GM19035 (cell line): ENCODE measurements at regions not wholly inside any gene's neighbourhood (a gene's known extent, or its start where the extent isn't known, plus 50 kb on each side); places are given as distances from the start of the nearest gene placed in this dataset.

Experiments used
- ATAC-seq: cut with Tn5 transposase; IDR thresholded peaks from one replicate; pipeline ENCODE4 v1.9.1; 2021; ENCODE audit not compliant: unreplicated experiment

DNA sequence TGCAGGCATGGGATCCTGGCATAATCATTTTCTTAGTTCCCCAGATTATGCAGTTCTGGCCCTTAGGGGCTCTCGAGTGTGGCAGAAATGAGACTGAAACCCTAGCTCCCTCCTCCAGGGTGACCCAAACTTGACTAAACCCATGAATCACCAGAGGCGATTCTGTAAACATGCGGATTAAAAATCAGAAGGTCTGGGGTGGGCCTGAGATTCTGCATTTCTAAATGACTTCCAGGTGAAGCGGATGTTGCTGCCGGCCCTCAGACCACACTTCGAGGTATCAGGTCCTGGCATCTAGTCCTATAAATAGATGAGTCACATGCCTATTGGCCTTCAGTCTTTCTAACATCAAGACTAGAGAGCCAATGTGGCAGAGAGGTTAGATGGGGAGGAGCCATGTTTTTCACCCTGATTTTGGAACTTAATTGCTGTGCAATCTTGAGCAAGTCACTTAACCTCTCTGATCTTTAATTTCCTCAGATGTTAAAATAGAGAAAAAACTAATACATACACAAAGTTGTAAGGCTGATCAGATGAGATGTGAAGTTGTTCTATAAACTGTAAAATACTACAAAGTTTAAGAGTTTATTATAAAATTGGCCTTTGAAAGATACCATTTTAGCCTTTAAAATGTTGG is 431.2 kb downstream of the FOXO1 start:
- ATAC-seq = no peak

DNA sequence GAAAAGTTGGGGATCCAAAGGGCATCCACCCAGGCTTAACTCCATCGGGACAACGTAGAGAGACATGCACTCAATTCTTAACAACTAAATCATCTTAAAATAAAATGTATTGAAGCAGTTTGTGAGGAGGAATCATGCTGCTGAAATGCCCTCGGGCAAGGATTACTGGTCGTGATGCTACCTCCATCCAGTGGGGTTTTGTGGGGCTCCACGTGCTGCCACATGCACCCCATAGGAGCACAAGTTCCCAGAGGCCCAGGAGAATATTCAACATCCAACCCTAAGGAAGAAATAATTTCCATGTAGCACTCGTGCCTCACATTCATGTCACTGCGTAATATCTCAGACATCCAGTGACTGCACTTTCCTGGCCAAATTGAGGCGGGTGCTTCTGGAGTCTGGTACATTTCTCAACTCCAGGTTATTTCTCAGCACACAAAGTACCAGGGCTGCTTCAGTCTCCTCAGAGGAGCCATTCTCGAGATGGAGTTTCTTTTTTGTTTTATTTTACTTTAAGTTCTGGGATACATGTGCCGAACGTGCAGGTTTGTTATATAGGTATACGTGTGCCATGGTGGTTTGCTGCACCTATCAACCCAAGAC is 429.8 kb downstream of the FOXO1 start:
- no peak for ATAC-seq

DNA sequence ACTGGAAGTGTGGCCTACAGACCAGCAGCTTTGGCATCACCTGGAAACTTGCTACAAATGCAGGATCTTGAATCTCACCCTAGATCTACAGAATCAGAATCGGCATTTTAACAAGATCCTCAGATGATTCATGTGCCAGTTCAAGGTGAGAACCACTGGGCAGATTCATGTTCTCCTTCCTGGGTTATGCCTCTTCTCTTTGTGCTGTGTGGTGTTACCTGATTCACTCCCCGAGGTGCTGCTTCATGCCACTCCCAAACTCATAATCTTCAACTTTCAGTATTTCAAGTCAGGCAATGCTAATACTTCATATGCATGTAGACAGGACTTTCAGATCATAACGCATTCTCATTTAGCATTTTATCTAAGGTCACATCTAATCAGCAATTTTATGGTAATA is 427.7 kb downstream of the FOXO1 start:
- ATAC-seq = no peak

DNA sequence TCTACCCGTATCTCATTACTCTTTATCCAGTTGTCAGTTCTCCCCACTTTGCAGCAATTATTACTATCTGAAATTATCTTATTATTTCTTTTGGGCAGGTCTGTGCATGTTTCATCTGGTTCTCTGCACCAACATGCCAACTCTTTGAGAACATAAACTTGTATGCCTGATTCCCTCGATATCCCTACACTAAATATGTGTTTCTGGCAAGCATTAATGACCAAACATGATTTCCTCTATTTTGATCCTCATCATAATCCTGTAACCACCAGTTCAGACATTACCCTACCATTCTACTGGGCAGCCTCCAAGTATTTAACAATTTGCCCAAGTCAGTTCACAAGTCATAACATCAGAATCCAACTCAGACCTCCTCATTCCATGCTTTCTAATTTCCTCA is 426.1 kb downstream of the FOXO1 start:
- ATAC-seq = no peak

DNA sequence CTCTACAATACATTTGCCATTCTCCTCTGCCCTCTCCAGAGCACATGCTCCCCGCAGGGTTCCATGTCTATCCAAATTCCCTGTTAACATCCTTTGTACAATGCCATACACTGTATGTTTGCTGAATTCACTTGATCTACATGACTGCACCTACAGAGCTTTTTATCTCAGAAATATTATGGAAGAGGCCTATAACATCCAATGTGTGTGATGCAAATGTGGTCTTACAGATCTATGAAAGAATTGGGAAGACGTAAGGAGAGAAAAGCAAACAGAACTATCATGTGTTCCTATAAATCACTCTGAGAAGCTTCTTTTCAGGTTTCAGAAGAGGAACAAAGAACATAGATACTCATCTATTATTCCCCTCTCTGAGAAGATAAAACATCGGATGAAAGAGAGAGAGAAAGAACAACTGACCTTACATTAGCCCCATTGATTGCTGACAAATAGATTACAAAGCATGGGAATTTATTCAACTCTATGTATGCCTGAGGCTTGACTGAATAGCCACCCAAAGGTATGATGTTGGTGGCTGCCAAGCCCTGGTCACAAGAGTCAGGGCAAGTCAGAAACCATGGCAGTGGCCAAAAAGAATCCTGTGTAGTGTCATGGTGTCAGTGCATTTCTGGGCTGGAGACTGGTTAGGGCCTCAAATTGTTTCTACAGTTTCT is 425.2 kb downstream of the FOXO1 start:
- no peak for ATAC-seq

DNA sequence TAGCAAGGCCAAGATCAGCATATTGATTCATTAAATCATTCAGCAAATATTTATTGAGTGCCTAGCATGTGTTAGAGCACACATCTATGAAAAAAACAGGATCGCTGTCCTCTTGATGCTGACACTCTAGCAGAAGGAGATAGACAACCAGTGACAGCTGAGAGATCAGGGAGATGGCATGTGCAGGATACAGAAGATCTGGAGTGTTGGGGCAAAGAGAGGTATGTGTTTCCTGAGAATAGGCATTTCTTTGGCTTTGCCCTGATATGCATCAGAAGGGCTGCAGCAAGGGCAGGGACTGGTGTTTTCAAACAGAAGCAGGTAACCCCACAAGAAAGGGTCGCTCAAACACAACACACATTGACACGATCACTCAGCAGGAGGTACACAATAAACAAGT is 423.4 kb downstream of the FOXO1 start:
- no peak for ATAC-seq

DNA sequence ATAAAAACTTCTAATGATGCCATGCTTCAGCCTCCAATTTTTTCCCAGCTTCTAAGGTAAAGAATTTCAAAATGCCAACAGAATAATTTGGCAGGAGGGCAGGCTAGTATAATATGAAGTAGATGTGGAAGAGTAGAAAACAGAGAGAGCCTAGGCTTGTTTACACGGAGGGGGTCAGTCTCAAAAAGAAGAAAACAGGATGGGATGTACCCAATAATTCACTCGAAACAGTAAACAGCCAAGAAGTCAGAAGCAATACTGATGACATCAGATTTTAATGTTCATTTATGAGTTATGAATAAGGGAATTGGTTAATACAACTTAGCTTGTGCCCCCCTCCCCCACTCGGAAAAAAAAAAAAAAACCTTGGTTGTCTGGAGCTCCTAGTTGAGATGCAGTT is 422.5 kb downstream of the FOXO1 start:
- ATAC-seq = no peak

DNA sequence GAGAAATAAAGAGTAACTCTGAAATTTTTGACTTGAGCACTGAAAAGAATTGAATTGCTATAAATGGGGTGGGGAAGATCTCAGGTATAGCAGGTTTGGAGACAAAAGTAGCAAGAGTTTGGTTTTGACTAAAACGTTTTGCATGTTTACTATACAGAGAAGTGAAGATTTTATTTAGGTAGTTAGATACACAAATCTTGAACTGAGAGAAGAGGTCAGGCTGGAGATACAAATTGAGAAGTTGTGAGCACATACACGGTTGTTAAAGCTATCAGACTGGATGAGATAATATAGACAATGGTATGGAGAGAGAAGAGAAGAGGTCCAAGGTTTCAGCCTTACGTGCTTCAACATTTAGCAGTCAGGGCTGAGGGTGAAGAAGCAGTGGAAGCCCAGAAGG is 420.9 kb downstream of the FOXO1 start:
- ATAC-seq = no peak

DNA sequence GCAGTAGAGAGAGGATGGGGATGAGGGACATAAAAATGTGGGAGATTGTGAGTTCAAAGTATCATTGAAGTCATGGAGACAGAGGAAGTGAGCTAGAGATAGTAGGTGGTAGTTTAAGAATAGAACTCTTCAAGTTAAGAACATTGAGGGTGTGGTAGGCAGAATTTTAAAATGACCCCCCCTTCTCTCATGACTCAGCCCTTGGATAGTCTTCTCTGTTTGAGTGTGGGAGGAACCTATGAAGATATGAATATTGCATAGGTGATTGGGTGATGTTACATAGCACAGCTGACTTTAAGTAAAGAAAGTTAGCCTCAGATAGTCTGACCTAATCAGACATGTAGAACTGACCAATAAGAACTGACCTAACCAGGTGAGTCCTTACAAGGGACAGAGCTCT is 418.6 kb downstream of the FOXO1 start:
- ATAC-seq = no peak

DNA sequence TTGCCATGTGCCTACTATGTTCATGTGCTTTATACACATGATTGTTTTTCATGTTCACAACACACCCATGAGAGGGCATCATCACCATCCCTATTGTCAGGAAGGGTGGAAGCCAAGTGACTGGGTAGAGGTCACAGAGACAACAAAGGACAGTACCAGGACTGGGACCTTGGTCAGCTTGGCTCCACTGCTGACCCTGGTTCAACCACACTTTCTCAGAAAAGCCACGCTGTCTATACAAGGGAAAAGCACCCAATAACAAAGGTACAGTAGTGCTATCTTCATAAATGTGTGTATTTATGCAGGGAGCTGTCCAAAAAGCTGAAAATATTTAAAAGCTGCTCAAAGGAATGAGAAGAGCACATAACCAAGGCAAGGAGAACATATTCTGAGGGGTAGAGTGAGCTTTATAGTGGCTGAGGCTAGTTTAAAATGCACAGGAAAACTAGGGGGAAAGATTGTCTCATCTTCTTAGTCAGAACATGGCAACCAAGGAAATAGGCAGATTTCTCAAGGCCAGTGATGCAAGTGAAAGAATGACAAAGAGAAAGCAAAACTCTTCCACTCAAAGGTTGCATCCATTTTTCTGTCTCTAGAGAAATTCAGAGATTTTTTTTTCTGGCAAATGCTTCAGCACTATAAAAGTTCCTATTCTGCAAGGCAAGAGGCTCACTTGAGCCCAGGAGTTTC is 415.0 kb downstream of the FOXO1 start:
- no peak for ATAC-seq

DNA sequence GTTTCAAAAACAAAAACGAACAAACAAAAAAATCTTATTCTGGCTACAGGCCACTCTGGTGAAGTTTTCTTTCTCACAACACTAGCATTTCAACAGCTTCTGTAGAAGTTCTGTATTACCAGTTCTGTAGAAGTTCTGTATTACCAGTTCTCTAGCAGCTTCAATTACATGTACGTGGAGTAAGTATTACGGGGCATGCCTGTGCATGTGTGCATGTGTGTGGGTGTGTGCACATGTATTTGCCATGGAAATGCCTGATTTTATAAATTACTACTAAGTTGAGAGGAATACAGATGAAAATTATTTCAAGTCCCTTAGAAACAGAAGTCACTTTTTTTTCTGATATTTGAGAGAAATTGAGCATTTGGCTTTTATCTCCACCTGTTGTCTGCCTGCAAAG is 414.2 kb downstream of the FOXO1 start:
- ATAC-seq = no peak

DNA sequence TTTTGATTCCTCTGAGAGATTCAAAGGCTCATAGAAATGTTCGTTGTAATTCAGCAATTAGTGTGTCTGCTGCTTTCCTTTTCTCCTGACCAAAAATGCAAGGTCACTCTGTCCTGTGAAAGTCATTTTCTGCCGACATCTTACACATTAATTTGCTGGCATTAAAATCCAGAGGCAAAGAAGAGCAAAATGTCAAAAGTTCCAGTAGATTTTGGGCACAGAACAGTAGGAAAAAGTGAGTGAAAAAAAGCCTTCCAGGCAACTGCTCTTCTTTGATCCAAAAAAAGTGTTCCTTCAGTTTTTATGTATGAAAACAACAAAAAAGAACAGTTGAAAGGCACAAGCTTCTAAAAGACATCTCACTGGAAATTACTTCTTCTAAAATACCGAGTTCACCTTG is 413.8 kb downstream of the FOXO1 start:
- ATAC-seq = no peak

DNA sequence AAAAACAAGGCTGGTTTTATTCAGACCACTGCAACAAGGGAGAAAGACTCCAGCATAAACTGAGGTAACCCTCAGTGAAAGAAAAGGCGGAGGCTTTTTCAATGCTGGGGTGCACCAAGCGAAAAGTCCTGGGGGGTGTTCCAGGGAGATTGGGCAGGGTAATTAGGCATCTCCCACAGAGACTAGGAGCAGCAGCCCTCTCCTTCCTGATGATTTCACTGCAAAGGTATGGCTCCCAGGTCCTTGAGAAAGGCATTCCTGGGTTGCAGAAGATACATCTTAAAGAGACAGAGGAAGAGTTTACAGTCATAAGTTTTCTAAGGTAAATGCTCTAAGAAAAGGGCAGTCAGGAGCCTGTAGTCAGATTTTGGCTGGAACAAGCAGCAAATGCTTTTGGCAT is 412.0 kb downstream of the FOXO1 start:
- ATAC-seq = no peak

DNA sequence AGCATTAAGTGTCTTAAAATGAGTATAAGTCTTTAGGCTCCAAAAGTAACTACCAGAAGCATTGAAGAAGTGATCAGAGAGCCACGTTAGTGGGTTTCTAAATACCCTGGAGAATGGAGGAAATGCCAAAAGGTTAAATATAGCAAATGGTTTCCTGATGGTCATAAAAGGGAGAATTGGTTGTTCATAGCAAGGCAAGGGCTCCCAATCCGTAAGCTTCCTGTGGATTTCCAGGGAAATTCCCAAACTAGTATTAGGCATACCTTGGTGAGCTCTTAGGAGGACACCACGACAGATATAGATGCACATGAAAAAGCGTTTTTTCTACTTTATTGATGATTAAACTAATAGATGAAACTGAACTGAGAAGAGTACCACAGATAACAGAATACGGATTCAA is 410.9 kb downstream of the FOXO1 start:
- no peak for ATAC-seq

DNA sequence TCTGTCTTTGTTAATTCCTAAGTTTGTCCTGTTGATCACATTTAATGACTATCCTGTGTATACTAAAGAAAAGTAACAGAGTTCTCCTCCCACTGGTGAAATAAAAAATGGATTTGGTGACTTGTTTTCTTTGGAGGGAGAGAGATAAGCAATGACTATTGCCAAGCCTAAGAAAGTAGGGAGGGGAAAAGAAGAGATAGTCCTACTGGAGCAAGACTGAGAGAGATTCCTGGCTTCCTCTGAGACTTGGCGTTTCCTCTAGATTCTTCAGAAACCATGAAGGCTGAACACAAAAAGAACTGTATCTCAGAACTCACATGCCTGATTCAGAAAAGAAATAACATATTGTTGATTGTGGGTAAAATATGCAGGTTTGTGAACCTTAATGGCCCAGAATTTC is 406.5 kb downstream of the FOXO1 start:
- no peak for ATAC-seq

DNA sequence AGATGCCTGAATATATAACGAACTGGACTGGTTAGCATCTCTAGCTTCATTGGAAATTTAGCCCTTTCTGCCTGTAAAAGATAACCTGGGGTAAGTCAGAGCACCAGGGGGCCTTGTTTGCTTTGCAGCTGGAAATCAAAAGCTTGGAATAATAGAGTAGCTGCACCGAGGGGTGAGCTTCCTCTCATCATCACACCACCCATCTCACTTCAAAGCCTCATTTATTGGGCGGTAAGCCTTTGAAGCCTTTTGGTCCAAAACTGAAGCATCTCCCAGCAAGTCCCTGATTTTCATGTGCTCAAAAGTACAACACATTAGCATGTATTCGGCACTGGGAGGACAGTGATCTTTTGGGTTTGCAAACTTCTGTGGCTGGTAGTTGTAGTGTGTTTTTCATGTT is 405.1 kb downstream of the FOXO1 start:
- no peak for ATAC-seq

DNA sequence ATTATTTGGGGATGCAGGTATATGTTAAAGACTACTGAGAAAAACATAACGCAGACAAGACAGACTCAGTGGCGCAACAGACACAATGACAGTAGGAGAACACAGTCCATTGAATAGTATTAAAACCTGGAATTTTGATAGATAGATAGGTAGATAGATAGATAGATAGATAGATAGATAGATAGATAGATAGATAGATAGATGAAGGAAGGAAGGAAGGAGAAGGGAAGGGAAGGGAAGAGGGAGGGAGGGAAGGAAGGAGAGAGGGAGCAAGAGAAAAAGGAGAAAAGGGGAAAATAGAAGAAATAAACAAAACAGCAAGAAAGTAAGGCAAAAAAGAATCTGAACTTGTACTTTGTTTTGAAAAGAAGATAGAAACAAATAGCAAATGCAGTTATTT is 404.5 kb downstream of the FOXO1 start:
- no peak for ATAC-seq

DNA sequence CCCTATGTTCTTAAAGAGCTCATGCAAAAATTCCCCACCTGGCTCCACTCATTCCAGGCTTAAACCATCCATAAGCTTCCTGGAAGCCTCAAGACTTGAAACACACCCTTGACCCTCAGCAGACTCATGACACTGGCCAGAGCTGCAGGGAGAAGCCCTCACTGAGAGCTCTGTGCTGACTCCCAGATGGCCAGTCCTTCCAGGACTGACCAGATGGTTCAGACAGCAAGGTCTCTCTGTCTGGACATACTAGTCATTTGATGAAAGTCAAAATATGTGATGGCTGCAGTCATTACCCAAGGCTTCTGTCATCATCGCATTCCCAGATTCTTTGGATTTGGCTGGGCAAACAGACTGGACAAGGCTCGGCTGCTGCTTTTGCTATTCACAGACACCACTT is 397.4 kb downstream of the FOXO1 start:
- ATAC-seq = no peak

DNA sequence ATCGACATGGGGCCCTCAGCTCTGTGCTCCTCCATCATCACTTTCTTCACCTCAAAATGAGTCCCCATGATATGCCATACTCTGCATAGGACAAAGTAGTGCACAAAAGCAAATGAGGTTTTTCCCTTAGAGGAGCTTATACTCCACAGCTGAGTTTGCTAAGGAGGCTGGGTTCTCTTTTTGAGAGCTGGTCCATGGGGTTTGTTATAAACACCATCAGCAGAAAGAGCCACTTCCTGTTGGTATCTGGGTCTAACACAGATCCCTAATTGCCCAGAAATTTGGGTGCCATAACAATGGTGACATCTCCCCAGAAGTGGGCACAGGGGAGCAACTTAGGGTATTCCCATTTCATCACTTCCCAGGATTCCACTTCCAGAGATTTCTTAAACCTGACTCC is 395.7 kb downstream of the FOXO1 start:
- no peak for ATAC-seq

DNA sequence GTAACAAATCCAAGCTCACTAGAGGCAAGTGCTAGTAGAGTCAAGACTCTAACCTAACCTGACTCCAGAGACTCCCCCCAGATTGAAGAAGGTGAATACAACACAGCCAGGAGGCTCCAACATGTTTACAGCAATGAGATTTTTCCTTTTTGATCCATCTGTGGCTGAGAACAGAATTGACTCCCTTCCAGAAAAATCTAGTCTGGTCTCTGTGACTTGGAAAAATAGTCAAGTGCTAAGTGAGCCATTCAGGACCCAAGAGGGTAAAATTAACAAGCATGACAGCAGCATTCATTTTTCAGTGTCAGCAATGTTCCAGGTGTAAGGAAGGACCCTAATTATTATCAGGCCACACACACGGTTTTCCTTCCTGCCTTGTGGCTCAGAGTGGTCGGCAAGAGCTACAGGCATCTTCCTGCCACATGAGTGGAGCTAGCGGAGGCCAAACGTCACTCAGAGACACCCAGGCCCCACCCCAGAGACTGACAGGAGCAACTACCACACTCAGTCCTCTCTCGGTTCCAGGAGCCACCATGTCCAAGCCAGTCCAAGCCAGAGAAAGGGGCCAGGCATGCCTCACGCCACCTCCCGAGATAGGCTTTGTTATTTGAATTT is 395.1 kb downstream of the FOXO1 start:
- ATAC-seq = no peak

DNA sequence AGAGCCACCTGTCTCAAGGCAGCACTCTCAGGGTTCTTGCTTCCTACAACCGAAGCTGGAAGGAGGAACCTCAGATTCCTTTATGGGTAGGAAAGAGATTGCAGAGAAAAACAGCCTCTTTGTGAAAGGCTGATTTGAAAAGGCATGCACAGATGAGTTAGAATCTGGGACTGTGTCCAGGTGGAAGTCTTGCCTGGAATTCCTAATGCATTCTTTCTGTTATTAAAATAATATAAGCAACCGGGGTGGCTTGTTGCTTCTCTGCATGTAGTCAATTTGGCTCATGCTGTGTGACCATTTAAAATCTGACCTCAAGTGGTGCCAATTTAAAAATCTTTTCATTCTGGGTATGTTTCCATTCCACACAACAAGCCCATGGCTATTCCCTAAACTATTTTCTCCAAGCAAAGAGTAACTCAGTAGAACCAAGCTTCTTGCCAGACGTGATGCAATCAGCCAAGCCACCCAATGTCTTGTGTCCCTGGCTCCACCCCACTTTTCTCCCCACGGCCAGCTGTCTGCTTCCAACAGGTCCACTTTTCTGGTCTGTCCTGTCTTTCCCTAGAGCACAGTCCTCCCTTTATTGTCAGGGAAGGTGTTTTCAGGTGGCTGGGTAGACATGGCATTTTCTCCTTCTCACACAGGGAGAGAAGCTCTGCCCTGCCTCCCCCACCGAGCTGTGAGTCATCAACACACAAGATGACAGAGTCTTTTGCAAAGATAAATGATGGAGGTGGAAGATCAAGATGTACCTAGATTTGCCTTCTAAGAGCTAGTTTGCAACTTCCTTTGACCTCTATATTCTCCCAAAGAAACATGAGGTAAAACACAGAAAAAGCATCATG is 394.3 kb downstream of the FOXO1 start:
- no peak for ATAC-seq
